PC-9 (cell line): ENCODE measurements at regions not wholly inside any gene's neighbourhood (a gene's known extent, or its start where the extent isn't known, plus 50 kb on each side); places are given as distances from the start of the nearest gene placed in this dataset.

Experiments
- EZH2 ChIP-seq: fragments of 200-600 bp; sonication (generic); IDR thresholded peaks from 2 replicates; pipeline ENCODE4 v1.8.0; 2017; ENCODE audit warnings: antibody characterized with exemption, low read depth
- TF ChIP-seq, protein P1 (sequence below): fragments of 200-600 bp; sonication (generic); conservative IDR thresholded peaks from 2 replicates; pipeline ENCODE4 v1.6.1; 2017; ENCODE audit warnings: mixed run types, antibody characterized with exemption, mild to moderate bottlenecking, moderate library complexity

DNA sequence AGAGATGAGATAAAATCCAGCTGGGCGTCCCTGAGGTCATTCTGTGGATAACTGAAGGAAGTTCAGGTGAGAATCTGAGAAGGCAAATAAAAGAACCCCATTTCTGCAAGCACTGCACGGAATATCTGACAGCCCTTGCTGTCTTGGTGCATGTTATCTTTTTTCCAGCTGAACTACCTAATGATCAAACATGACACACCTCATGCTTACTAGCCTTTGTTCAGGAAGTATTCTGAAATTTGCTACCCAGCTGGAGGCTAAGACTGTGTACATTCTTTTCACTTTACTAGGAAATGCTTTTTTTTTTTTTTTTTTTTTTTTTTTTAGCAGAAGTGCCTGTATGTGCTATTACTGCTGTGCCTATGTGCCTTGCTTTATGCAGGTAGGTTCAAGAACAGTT, 718.1 kb downstream of the SMARCA1 start:
- TF ChIP-seq, protein P1, sequence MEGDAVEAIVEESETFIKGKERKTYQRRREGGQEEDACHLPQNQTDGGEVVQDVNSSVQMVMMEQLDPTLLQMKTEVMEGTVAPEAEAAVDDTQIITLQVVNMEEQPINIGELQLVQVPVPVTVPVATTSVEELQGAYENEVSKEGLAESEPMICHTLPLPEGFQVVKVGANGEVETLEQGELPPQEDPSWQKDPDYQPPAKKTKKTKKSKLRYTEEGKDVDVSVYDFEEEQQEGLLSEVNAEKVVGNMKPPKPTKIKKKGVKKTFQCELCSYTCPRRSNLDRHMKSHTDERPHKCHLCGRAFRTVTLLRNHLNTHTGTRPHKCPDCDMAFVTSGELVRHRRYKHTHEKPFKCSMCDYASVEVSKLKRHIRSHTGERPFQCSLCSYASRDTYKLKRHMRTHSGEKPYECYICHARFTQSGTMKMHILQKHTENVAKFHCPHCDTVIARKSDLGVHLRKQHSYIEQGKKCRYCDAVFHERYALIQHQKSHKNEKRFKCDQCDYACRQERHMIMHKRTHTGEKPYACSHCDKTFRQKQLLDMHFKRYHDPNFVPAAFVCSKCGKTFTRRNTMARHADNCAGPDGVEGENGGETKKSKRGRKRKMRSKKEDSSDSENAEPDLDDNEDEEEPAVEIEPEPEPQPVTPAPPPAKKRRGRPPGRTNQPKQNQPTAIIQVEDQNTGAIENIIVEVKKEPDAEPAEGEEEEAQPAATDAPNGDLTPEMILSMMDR = no peak
- TF ChIP-seq EZH2 = no peak
